Adrenal gland (tissue), 5 donors: ENCODE measurements at regions not wholly inside any gene's neighbourhood (a gene's known extent, or its start where the extent isn't known, plus 50 kb on each side); places are given as distances from the start of the nearest gene placed in this dataset.

Experiments used
- POLR2A ChIP-seq, 2 donors: fragments of 450-650 bp; IDR thresholded peaks; one replicate each; pipeline ENCODE4 v1.6.1; 2017; ENCODE audit warnings: antibody characterized with exemption in 2 of 2, mild to moderate bottlenecking in 2 of 2, moderate library complexity in 1 of 2
- TF ChIP-seq, protein P1 (sequence below), 6 experiments: fragments of 450-650 bp in 4 of 6; fragments of 200-600 bp in 2 of 6; sonication (generic) in 1 of 6; IDR thresholded peaks; 1 replicate in 5 of 6; 2 replicates in 1 of 6; pipeline versions ENCODE4 v1.5.1 to v1.8.0; 2016 to 2021; ENCODE audit warnings: antibody characterized with exemption in 6 of 6, mild to moderate bottlenecking in 2 of 6, moderate library complexity in 1 of 6
- donor health status: DM: no; HTN: no; CAD: no.

DNA sequence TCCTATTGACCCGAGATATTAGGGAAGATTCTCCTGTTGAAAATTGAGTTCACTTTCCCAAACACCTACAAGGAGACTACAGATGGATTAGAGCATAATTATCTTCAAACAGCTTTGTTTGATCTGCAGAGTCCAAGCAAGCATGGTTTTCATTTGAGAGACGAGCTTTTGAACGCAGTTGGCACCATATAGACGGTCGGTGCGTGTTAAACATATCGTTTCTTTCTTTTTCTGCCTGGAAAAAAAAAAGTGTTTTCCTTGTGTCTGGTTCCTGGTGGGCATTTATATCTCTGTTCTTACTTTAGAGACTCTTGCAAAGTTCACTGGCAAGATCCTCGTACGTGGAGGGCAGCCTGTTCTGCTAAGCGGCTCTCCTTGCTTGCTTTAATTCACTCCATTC lies 248.9 kb downstream of the TMEM182 start:
- TF ChIP-seq, protein P1, sequence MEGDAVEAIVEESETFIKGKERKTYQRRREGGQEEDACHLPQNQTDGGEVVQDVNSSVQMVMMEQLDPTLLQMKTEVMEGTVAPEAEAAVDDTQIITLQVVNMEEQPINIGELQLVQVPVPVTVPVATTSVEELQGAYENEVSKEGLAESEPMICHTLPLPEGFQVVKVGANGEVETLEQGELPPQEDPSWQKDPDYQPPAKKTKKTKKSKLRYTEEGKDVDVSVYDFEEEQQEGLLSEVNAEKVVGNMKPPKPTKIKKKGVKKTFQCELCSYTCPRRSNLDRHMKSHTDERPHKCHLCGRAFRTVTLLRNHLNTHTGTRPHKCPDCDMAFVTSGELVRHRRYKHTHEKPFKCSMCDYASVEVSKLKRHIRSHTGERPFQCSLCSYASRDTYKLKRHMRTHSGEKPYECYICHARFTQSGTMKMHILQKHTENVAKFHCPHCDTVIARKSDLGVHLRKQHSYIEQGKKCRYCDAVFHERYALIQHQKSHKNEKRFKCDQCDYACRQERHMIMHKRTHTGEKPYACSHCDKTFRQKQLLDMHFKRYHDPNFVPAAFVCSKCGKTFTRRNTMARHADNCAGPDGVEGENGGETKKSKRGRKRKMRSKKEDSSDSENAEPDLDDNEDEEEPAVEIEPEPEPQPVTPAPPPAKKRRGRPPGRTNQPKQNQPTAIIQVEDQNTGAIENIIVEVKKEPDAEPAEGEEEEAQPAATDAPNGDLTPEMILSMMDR (IDR thresholded peaks at IDR 0.05), result no peak
- TF ChIP-seq POLR2A (IDR thresholded peaks at IDR 0.05), result no peak
